GM12873 (cell line): ENCODE measurements at regions not wholly inside any gene's neighbourhood (a gene's known extent, or its start where the extent isn't known, plus 50 kb on each side); places are given as distances from the start of the nearest gene placed in this dataset.

Source experiments
- TF ChIP-seq, protein P1 (sequence below): IDR thresholded peaks from 2 replicates; pipeline ENCODE4 v1.5.1; 2012; ENCODE audit warnings: low read depth, mild to moderate bottlenecking, moderate library complexity, low read length, control low read depth; ENCODE audit not compliant: insufficient read depth; ENCODE audit errors: missing control alignments

DNA sequence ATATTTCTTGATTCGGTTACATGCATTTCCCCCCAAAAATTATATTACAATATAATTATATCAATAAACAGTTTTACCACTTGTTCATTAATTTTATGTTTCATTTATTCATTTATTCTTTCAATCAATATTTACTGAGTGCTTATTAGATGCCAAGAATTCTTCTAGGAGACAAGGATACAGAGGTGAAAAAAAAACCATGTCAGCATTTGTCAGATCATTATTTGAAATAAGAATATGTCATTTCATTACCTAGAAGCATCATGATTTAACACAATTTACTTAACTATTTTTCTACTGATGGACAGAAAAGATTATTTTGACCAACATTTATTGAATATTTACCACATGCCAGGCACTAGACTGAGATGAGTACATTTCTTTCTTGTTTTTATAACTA, 512.7 kb downstream of the LMO4 start:
- TF ChIP-seq, protein P1, sequence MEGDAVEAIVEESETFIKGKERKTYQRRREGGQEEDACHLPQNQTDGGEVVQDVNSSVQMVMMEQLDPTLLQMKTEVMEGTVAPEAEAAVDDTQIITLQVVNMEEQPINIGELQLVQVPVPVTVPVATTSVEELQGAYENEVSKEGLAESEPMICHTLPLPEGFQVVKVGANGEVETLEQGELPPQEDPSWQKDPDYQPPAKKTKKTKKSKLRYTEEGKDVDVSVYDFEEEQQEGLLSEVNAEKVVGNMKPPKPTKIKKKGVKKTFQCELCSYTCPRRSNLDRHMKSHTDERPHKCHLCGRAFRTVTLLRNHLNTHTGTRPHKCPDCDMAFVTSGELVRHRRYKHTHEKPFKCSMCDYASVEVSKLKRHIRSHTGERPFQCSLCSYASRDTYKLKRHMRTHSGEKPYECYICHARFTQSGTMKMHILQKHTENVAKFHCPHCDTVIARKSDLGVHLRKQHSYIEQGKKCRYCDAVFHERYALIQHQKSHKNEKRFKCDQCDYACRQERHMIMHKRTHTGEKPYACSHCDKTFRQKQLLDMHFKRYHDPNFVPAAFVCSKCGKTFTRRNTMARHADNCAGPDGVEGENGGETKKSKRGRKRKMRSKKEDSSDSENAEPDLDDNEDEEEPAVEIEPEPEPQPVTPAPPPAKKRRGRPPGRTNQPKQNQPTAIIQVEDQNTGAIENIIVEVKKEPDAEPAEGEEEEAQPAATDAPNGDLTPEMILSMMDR = no peak

DNA sequence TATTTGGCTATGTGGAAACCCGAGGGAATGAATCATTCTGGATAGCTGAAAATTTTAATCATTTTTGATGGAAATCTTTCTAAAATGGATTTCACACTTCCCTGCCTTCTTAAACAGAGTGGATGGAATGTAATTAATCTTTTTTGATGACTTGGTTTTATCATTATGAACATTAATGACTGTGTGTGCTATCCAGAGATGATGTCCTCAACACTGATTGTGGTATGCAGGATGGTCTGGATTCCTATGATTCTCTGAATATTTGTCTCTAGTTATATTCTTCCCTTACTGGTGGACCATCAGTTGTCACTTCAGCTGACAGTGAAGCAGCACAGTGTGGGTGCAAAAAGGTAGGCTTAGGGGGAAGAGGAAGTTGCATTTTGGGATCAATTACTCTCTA, 513.5 kb downstream of the LMO4 start:
- TF ChIP-seq, protein P1 = no peak

DNA sequence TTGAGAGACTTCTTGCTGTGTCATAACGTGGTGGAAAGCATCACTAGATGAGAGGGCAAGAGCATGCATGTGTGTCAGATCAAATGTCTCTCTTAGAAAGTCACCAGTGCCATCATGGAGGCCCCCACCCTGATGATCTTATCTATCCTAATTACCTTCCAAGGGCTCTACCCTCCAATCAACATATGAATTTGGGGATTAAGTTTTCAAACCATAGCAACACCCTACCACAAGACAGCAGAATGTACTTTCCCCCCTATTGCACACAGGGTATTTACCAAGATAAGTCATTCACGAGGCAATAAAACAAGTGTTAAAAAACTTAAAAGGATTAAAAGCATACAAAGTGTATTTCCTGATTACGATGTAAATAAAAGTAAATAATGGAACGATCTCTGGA, 515.6 kb downstream of the LMO4 start:
- TF ChIP-seq, protein P1 = no peak

DNA sequence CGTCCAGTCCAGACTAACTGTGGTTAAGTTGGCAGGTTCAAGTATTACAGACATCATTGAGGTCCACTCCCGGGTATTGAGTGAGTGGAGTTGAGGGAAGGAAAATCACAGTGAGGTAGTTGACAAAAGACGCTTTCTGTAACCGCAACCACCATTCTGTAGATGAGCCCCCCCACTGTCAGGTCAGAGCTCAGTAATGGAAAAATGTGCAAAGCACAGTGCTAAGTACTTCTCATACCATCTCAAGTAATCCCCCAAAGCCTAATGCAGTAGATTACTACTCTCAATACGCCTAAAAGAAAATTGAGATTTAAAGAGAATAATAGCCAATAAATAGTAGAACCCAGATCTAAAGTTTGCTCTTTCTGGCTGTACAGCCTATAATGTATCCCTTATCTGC, 522.8 kb downstream of the LMO4 start:
- TF ChIP-seq, protein P1 = no peak

DNA sequence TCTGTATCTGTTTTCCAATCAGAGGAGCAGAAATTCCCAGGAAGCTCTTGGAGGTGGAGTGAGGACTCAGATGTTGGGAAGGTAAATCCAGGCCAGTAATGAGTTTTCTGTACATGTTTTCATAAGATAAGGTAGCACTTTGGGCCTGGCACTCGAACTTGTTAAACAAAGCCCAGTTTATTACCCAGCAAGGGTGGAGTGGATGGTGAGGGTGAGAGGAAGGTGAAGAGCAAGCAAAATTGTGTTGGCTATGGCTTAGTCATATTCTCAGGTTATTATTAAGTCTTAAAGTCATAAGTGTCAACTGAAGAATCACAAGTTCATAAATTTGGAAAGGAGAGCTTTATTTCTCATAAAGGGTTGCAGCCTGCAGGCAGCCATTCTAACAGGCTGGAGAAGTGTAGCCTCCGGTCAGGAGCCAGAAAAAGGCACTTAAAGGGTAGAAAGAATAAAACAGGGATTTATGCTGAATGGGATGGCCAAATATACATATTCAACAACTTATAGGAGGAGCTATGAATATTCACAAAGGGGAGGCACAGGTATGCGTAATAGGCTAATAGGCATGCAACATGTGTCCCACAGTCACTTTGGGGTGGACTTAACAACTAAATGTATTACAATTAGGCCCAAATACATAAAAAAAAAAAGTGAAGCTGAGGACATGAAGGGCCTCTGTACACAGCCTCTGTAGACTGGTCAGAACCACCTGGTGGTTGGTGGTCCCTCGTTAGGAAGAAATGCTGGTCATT, 523.9 kb downstream of the LMO4 start:
- TF ChIP-seq, protein P1 = no peak

DNA sequence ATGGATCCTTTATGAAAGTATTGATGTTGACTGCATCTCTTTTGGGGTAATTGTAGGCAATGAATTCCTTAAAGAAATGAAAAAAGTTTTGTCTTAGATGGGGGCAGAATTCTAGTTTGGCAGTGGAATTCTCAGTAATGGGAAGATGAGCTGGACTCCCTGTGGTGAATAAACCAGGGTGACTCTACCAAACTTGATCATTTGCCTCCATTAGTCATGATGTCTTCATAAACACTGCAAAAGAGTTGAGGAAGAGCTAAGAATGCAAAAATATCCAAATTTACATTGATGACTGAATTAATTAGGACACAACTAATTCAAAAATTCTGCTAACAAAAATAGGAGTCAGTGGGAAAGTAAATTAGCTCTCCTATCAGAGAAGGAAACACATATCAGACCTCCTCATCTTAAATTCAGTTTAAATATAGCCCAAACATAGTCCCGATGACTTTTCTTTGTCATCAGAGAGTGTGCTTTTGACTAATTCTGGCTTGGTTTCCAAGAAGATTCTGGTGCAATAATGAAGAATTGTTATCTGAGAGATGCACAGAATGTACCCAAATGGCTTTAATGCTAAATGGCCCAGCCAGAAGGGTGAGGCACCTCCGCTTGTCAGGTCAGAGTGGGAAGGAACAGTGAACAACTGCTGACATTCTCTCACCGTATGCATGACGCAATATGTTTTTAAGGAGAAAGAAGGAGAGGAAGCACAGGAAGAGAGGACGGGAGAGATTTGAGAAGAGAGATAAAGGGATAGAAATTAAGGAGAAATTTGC, 525.1 kb downstream of the LMO4 start:
- TF ChIP-seq, protein P1 = no peak

DNA sequence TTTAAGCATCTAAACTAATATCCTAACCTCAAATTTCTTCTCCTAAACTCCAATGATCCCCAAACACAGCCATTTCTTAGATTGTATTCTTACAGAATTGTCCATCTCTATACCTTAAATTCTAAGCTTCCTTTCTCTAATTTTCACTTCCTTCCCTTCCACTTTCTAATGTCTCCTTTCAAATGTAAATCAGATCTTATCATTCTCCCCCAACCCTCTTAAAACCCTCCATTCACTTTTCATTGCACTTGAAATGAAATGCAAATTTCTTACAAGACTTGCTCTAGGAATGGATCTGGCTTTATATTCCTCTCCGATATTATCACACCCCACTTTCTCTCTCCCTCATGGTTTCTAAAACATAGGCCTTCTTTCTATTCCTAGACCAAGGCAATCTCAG, 534.6 kb downstream of the LMO4 start:
- TF ChIP-seq, protein P1 = no peak
